Epidermal melanocyte (primary cell): ENCODE measurements at regions not wholly inside any gene's neighbourhood (a gene's known extent, or its start where the extent isn't known, plus 50 kb on each side); places are given as distances from the start of the nearest gene placed in this dataset.
"Not testable (repeated sequence)": the region's sequence is repeated elsewhere in the genome, so short reads cannot be mapped to it uniquely, and the experiment has no call there.

ENCODE experiments used
- DNase-seq: peaks from one replicate; pipeline ENCODE4 v3.0.0; 2011; ENCODE audit warnings: low spot score; ENCODE audit not compliant: insufficient read length

GRCh38 chr21:27550287-27550686, 583.4 kb upstream of the ADAMTS5 start:
- DNase-seq = no peak

GRCh38 chr21:27548486-27548885, 581.6 kb upstream of the ADAMTS5 start:
- DNase-seq = no peak

DNA sequence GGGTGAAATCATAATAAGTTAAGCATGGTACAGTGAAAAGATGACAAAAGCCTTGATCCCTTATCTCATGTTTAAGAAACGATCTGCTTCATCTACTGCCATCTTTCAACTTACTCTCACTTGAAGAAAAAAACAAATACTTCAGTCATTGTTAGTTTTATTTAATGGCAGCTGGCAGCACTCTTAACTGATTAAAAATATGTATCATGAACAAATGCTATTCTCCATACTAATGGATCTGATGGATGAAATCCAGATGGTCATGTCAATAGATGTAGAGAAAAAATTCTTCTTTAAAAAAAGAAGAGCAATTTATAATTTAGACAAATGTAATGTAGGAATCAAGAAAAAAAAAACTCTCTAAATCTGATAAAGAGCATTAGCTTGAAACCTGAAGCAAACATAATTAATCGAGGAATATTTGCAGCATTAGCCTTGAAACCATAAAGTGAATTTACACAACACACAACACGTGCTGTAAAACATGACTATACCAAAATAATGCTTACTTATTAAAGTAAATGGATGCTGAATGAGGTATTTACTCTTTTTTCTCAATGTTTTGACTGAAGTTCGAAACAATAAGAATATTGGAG, 579.0 kb upstream of the ADAMTS5 start:
- no peak for DNase-seq

- DNase-seq = not testable (repeated sequence)
Observed at GRCh38 chr21:27542126-27542525, 575.2 kb upstream of the ADAMTS5 start.

- DNase-seq = no peak
Observed at GRCh38 chr21:27536319-27536718, 569.4 kb upstream of the ADAMTS5 start.

- no peak for DNase-seq
Observed at GRCh38 chr21:27535188-27535587, 568.3 kb upstream of the ADAMTS5 start.

DNA sequence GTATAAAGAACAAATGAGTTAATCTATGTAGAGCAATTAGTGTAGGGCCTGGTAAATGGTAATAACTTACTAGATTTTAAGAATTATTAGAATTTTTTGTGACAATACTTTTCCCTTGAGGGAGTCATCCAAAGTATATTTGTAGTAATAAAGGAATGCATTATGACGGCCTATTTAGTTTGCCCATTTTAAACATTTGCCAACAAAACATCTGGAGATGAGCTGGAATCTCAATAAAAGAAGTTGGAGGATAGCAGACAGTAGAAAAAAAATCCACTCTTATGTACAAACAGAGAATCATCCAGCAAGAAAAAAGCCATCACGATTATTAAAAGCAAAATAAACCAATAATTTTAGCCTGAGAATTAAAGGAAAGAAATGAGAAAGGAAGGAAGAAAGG, 567.3 kb upstream of the ADAMTS5 start:
- no peak for DNase-seq

- no peak for DNase-seq
Observed at GRCh38 chr21:27532076-27532475, 565.2 kb upstream of the ADAMTS5 start.

GRCh38 chr21:27528697-27529096, 561.8 kb upstream of the ADAMTS5 start:
- DNase-seq = no peak

DNA sequence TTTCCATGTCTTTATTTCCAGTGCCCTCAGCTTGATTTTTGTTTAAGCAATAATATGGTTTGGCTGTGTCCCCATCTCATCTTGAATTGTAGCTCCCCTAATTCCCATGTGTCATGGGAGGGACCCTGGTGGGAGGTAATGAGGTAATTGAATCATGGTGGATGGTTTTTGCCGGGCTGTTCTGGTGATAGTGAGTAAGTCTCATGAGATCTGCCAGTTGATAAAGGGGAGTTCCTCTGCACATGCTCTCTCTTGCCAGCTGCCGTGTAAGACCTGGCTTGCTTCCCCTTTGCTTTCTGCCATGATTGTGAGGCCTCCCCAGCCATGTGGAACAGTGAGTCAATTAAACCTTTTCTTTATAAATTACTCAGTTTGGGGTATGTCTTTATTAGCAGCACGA, 559.6 kb upstream of the ADAMTS5 start:
- DNase-seq = no peak

DNA sequence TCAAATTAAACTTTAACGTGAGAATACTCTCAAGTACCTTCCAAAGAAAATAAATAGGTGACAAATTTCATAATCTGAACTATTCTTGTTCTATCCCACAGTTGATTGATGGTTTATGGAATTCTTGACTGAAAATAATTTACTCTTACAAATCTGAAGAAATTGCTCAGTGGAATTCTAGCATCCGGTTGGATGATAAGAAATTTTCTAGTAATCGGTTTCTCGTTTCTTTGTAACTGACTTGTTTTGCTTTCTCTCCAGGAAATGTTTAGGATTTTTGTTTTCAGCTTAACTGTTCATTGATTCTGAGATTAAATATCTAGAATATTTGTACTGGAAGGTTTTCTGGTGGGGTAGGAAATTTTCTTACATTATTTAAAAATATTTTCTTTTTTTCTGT, 558.9 kb upstream of the ADAMTS5 start:
- DNase-seq = no peak

DNA sequence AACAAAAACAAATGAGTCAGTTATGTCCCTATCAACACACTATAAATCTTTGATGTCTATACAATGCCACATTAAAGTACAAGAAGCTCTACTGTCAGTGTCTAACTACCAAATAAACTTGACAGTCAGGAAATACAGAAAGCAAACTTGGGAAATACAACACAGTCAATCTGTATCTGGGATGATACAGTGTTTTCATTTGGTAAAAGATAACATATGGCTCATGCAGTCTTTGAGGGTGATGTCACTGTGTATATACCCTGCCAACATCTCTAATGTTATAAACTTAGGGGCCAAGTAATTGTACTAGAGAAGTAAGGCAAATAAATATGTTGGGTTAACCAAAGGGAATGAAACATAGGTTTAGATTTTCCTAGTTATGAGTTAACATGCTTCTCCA, 552.5 kb upstream of the ADAMTS5 start:
- no peak for DNase-seq

GRCh38 chr21:27517177-27517576, 550.3 kb upstream of the ADAMTS5 start:
- DNase-seq = not testable (repeated sequence)

DNA sequence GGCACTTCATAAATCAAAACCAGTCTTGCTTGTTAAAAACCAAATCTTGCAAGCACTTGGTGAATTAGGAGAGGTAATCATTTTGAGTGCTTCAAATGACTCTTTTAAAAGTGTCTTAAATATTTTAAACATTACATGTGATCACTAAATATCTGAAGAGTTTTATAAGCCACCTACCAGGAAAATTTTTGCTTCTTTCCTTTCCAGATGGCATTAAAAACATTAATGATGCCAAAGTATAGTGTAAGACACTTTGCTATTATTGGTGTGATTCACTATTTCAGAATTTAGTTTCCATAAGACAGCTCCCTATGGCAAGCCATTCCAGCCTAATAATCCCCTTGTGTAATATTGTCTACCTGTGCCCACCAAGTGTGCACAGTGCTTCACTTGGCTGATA, 548.8 kb upstream of the ADAMTS5 start:
- no peak for DNase-seq

DNA sequence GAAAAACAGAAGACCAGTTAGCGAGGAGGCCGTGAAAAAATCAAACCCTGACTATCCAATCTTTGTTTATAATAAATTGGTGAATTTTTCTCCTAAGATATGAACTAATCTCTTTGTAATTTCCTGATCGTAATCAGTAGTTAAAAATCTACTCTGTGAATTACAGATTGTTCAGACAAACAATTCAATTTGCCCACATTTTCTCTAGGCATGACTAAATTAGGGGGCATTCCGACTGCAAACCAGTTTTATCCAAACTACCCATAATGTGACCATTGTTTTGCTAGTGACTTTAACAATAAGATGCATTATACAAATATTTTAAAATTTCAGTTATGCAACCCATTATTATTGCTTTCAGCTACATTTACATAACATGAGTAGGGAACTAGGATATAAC, 546.9 kb upstream of the ADAMTS5 start:
- no peak for DNase-seq

DNA sequence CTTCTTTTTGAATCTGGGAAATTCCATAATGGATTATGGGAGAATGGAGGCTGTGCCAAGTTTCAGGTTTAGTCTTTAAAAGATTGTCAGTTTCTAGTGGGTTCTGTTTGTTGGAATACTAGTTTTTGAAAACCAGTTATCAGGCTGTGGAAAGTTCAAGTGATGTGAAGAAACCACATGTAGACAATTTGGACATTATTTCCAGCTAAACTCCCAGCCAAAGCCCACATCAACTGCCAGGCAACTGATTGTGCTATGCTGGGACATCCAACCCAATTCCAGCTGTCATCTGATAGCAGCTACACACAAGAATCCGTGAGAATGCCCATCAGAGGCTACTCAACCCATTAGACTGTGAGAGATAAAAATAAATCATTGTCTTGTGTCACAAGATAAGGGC, 546.1 kb upstream of the ADAMTS5 start:
- DNase-seq = no peak

DNA sequence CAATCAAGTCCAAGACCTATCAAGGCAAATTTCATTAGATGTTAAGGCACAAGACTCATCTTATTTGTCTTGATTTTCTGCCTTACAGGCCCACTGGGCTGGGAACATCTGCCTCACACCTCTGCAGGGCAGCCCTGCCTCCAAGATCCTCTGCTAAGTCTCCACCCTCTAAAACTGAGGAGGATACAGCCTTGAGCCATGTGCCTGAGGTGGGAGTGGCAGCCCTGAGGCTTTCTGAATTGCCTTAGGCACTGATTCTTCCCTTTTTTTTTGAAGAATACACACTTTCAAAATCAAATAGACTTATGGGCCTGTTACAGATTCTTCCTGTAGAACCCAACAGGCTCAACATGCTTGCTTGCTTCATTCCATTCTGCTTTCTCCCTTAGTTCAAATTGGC, 544.3 kb upstream of the ADAMTS5 start:
- DNase-seq = no peak

- DNase-seq = no peak
Observed at GRCh38 chr21:27507695-27508094, 540.8 kb upstream of the ADAMTS5 start.

GRCh38 chr21:27505516-27505915, 538.6 kb upstream of the ADAMTS5 start:
- no peak for DNase-seq

DNA sequence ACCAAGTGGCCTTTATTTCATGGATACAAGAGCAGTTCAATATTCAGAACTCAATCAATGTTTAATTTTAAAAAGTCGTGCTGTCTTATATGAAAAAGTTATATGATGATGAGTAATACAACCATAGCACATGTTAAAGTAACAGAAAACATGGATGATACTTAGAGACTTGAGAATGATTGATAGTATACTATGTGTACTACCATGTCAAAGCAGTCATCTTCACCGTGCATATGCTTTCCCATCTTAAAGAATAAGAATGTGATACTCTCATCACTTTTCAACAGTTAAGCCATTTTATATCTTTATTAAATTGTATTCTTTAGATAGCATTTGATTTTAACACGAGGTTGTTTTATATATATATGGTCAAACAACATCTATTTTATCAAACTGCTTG, 535.9 kb upstream of the ADAMTS5 start:
- no peak for DNase-seq

GRCh38 chr21:27498025-27498424, 531.1 kb upstream of the ADAMTS5 start:
- no peak for DNase-seq

GRCh38 chr21:27495836-27496235, 528.9 kb upstream of the ADAMTS5 start:
- DNase-seq = no peak

GRCh38 chr21:27493542-27493941, 526.7 kb upstream of the ADAMTS5 start:
- DNase-seq = no peak

DNA sequence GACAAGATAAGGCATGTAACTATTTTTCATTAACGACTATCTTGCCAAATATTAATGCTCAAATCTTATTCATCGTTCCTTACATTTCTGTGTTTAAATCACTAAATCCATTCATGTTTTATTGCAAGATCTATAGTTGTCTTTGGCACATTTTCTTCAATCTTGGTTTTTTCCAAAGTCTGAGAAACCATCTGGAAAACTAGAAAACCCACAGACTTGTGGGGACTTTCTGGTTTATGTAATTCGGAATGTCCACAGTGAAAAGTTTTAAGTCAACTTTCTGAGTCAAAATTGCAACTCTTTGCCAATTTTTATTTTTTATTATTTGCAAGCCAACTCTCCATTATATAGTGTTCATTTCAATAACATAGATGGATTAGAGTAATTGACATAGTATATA, 520.8 kb upstream of the ADAMTS5 start:
- DNase-seq = no peak
